HFF-Myc (cell line): ENCODE measurements at regions not wholly inside any gene's neighbourhood (a gene's known extent, or its start where the extent isn't known, plus 50 kb on each side); places are given as distances from the start of the nearest gene placed in this dataset.

ENCODE experiments used
- DNase-seq: peaks from one replicate; pipeline ENCODE4 v3.0.0-alpha.2; 2011; ENCODE audit warnings: low read depth; ENCODE audit errors: extremely low read depth
- H3K4me3 ChIP-seq: replicated peaks from 2 replicates; pipeline ENCODE4 v1.5.1; 2011; ENCODE audit warnings: low read depth, mild to moderate bottlenecking, control low read depth, low read length
- TF ChIP-seq, protein P1 (sequence below): IDR thresholded peaks from 2 replicates; pipeline ENCODE4 v1.5.1; 2012; ENCODE audit warnings: mild to moderate bottlenecking, low read depth, low read length, control low read depth; ENCODE audit errors: missing control alignments

DNA sequence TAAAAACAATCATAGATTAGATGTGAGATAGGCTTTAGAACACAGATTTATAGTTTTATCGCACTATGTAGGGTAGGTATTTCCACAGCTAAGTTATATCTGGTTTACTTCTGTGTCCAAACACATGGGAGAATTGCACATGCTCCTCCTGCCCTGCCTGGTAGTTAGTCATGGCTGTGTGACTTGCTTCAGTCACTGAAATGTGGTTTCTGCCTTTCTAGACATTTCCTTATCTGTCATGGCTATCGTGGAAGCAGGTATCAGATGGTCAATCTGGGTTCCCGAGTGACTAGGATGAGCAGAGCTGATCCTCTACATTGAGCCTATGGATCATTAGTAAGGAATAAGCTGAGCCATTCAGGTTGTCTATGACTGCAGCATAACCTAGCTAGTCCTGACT is 117.8 kb upstream of the GMDS start:
- H3K4me3 ChIP-seq: no peak overlapping the region
- TF ChIP-seq, protein P1, sequence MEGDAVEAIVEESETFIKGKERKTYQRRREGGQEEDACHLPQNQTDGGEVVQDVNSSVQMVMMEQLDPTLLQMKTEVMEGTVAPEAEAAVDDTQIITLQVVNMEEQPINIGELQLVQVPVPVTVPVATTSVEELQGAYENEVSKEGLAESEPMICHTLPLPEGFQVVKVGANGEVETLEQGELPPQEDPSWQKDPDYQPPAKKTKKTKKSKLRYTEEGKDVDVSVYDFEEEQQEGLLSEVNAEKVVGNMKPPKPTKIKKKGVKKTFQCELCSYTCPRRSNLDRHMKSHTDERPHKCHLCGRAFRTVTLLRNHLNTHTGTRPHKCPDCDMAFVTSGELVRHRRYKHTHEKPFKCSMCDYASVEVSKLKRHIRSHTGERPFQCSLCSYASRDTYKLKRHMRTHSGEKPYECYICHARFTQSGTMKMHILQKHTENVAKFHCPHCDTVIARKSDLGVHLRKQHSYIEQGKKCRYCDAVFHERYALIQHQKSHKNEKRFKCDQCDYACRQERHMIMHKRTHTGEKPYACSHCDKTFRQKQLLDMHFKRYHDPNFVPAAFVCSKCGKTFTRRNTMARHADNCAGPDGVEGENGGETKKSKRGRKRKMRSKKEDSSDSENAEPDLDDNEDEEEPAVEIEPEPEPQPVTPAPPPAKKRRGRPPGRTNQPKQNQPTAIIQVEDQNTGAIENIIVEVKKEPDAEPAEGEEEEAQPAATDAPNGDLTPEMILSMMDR: no peak
- no peak for DNase-seq

DNA sequence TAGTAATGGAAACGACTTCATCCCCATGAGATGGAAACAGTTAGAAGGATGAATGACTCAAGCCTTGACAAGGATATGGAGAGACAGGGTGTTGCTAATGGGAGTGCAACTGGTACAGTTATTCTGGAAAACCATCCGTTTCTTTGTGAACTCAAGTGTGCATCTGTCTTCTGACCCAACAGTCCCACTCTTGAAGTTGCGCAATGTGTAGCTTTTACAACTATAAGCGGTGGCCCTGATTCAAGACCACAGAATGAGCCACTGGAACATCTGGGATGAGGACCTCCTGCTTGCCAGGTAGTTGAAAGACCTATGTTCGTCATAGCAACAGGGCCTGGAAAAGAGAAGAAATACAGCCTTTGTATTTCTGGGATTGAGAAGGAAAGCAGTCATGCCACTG is 115.8 kb upstream of the GMDS start:
- H3K4me3 ChIP-seq: no peak overlapping the region
- TF ChIP-seq, protein P1: no peak

DNA sequence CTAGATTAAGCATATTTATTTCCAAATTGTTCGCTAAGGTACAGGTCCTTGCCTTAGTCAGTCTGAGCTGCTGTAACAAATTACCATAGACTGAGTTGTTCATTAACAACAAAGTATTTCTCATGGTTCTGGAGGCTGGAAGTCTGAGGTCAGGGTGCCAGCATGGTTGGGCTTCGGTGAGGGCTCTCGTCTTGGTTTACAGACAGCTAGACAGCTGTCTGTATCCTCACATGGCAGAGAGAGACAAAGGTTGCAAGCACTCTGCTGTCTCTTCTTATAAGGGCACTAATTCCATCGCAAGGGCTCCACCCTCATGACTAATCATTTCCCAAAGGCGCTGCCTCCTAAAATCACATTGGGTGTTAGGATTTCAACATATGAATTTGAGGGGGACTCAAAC is 115.3 kb upstream of the GMDS start:
- no peak overlapping the region for H3K4me3 ChIP-seq
- TF ChIP-seq, protein P1: no peak
- DNase-seq: no peak

More for the DNA sequence above, 115.8 kb upstream of the GMDS start:
- DNase-seq: no peak

DNA sequence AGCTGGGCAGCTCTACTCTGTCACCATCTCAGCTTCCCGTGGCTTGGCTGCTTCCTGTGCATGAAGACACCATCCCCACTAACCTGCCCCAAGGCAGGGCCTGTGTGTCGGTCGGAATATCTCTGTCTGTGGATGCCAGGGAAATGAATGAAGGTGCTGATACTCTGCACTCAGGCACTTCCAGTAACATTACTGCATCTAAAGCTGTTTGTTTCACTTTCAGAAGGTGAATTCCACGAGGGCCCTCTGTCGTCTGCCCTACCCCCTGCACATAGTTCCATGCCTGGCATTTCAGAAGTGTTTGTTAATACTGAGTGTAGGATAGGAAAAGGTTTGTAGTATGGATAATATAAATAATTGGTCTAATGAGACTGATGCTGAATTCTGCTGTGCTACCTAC is 114.7 kb upstream of the GMDS start:
- no peak overlapping the region for H3K4me3 ChIP-seq
- DNase-seq: no peak
- TF ChIP-seq, protein P1: no peak

DNA sequence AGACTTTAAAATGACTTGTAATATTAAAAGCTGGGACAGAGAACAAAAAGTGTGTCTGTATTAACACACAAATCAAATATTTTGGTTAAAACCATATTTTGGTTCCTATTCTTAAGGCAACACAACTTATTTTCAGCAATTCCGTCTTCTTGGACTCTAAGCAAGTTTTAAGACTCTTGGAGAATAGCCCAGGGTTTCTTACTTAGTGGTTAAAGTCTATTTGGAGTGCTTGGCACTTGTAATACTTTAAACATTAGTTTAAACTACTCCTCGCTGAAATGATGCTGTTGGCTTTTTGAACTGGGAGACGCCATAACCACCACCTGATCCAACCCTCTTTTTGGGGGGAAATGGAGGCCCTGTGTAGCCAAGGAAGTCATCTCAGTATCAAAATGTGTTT is 109.7 kb upstream of the GMDS start:
- no peak overlapping the region for H3K4me3 ChIP-seq
- no peak for DNase-seq
- TF ChIP-seq, protein P1: no peak

DNA sequence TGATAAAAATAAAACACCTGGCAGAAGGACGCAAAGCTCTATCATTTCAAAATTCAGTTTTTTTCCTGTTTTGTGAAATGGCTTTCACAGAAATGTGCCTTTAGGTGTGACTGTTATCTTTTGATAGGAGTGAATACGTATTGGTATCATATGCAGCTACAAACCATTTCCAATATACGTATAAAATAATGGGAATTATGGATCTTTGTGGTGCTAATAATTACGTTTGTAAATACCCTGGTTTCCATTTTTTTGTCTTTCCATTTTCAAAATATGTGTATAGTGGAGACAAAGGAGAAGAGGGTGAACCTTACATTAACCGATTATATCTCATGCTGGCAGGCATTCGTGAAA is 108.7 kb upstream of the GMDS start:
- no peak for DNase-seq
- TF ChIP-seq, protein P1: no peak

DNA sequence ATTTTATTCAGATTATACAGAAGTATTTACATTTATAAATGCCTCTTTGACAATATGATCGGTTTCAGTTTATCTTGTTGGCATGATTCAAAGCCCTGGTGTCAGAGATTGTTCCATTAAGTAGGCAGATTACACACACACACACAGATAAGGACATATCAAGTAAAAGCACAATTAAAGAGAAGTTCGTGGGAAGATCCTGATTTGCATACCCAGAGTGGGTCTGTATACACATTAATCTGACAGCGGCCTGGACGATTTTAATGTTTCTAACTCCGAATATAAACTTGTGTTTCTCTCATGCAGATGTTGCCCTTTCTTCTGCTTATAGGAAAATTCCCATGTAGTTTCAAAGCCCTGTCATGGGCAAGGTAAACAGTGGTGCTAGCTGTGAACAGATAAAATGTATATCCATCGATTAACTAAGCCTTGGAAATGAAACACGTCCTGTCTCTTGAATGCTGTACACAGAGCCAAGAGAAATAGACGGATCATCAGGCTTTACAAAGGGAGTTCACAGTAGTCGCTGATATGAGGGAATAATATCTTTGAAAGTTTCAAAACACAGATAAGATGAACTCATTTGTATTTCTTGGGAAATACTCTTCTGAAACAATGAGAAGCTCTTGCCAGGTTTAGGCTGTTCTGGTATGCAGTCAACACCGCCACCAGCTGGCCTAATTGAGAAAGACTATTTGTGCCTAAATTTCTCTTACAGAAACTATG is 108.2 kb upstream of the GMDS start:
- H3K4me3 ChIP-seq: no peak overlapping the region
- peak; percentile 47 for DNase-seq
- TF ChIP-seq, protein P1: peak; percentile 74

More for the DNA sequence above, 108.7 kb upstream of the GMDS start:
- H3K4me3 ChIP-seq: no peak overlapping the region
